Stimulated activated CD8-positive, alpha-beta memory T cell treated with anti-CD3 and anti-CD28 coated beads, Interleukin-12 subunit alpha, Interleukin-12 subunit beta, amount 100 ng/mL, for 24 hours (primary cell): ENCODE measurements at regions not wholly inside any gene's neighbourhood (a gene's known extent, or its start where the extent isn't known, plus 50 kb on each side); places are given as distances from the start of the nearest gene placed in this dataset.

Source experiments
- DNase-seq: peaks from one replicate; pipeline ENCODE4 v3.0.0-alpha.2; 2020; ENCODE audit errors: extremely low read depth

DNA sequence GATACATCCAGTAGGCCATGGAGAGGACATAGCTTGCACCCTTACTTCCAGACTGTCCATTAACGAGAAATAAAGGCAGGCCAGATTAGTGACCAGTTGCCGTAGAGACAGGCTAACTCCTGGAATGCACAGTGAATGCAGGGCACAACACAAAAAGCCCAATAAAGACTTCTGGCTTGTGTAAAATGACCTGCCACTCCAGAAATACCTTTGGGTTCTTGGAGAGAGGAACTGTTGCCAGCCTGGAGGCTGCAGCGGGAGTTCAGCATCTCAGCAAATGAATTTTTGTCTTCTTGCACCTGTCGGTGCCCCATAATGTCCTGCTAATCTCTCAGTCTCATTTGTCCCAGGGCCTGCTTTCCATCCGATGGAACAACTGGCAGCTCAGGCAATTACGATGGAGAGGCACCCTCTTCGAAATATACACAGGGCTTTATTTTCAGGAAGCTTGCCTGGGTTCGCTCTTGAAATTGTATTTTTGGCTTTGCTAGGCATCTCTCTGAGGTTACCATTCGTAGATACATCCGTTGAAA is 538.8 kb upstream of the ZNF462 start:
- DNase-seq, result no peak

- DNase-seq, result no peak
These were observed 538.2 kb upstream of the ZNF462 start for GRCh38 chr9:106324591-106325280.

DNA sequence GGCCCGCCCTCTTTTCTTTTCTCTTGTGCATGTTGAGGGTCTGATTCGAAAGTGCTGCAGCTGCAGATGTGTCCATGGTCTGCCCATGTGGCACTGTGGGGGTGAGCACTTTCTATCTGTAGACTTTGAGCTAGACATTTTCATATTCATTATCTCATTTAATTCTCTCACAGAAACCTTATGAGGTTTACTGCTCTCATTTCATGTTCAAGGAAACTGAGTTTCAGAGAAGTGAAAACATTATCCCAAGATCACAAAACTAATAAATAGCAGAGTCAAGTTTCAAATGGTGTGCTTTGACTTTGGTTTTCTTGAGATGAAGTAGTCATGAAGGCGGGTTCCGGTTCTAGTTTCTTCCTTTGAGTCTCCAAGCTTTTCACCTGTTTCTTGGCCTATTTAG is 536.5 kb upstream of the ZNF462 start:
- DNase-seq, result no peak

- DNase-seq, result no peak
These were observed 529.5 kb upstream of the ZNF462 start for GRCh38 chr9:106333481-106333880.

DNA sequence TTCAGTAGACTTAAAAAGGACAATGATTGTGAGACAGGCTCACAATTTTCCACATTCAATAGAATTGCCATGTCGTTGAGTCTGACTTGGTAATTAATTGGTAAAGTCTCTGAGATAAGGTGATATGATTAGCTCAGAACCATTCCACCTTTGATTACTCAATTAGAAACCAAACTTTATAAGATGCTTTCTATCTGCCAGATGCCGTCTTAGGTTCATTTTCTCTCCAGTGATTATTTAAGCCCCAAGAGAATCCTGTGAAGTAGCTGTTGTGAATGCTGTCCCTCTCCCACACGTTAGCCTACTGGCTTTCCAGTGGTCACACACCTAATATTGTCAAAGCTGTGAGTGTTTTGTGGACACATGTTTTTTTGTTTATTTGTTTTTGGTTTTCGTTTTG is 528.9 kb upstream of the ZNF462 start:
- no peak for DNase-seq

DNA sequence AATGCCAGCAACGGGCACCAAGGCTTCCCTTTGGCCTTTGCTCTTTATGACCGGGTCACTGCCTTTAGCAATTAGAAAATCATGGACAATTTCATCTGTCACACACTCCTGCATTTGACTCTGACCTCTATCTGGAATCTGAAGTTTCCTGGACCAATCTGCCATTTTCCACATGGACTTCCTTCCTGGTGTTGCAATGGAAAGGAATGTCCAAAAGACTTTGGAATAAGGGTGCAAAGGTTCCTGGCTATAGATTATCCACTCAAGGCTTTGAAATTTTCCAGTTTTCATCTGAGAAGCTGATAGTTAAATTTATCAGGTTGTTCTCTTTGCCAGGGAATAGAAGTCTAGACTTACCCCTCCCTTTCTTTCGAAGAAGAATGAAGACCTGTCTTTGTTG is 523.1 kb upstream of the ZNF462 start:
- DNase-seq, result no peak

DNA sequence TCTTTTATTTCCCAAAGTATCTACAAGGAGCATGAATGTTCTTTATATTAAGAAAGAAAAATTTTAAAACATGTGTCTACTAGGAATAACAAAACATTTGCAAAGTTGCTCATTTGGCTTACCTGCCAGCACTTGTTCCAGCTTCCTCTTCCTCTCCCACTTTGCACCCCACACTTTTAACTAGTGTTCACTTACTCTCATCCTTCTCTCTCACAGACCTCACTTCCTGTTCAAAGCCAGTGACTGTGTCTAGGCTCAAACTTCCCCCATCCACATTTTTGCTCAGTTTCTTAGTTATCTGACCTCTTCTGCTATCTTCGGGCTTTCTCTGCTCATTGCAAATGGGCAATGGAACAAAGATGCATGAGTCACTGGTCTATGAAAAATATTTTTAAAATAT is 512.2 kb upstream of the ZNF462 start:
- DNase-seq, result no peak

- DNase-seq, result no peak
These were observed 506.0 kb upstream of the ZNF462 start for GRCh38 chr9:106356924-106357323.

GRCh38 chr9:106358331-106358730 is 504.6 kb upstream of the ZNF462 start:
- DNase-seq, result no peak

DNA sequence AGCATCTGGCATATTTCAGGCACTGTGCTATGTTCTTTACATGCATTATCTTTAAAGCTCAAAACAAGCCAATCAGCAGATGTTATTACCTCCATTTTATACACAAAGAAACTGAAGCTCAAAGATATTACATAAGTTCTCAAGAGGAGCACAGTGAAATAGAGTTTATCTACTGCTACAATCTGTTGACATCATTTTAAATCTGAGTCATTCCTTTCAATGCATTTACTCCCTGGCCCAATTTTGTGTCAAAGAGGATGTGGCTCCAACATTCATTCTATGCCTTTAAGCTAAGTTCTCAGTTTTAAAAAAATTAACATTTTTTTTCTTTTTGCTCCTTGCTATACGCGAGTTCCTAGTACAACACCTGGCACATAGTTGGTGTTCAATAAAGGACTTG is 486.3 kb upstream of the ZNF462 start:
- DNase-seq, result no peak

GRCh38 chr9:106383072-106383471 is 479.9 kb upstream of the ZNF462 start:
- DNase-seq, result no peak

- DNase-seq, result no peak
These were observed 475.0 kb upstream of the ZNF462 start for GRCh38 chr9:106387965-106388364.

- DNase-seq, result no peak
These were observed 469.7 kb upstream of the ZNF462 start for GRCh38 chr9:106393226-106393625.

DNA sequence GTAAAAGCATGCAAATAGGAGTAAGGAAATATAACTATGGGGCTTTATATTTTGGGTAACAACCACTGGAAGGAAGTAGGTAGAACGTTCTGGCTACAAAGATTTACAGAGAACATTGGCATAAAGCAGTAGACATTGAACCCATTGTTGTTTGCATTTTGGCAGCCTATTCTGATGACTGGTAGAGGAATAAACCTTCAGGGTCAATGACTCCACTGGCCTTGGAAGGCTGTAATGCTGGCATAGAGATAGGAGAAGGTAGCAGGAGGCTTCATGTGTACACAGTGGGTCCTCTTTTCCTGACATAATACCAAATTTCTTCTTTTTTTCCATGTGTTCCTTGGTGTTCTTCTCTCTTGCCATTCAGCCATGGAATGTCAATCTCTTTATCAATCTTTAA is 462.8 kb upstream of the ZNF462 start:
- DNase-seq, result no peak

DNA sequence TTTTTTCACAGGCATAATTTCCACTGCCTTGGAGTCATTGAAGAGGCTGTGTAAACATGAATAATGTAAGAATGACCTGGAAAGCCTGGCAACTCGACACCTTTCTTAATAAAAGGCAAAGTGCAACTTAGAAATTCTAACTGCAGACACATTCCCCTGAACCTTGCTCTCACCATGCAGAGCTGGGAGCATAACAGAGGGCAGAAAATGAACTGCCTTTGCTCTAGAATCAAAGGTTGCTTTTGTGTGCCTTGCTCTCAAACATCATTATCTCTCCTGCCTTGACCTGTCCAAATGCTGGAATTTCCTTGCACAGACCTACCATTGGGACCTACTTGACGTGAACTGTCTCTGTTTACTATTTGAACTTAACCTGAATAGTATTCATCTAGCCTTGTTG is 462.0 kb upstream of the ZNF462 start:
- no peak for DNase-seq

GRCh38 chr9:106403081-106403480 is 459.9 kb upstream of the ZNF462 start:
- no peak for DNase-seq

GRCh38 chr9:106404137-106404536 is 458.8 kb upstream of the ZNF462 start:
- DNase-seq, result no peak

- no peak for DNase-seq
These were observed 457.0 kb upstream of the ZNF462 start for GRCh38 chr9:106405871-106406435.

- no peak for DNase-seq
These were observed 448.9 kb upstream of the ZNF462 start for GRCh38 chr9:106414042-106414441.

GRCh38 chr9:106417685-106418084 is 445.3 kb upstream of the ZNF462 start:
- no peak for DNase-seq

GRCh38 chr9:106419829-106420228 is 443.1 kb upstream of the ZNF462 start:
- DNase-seq, result no peak

DNA sequence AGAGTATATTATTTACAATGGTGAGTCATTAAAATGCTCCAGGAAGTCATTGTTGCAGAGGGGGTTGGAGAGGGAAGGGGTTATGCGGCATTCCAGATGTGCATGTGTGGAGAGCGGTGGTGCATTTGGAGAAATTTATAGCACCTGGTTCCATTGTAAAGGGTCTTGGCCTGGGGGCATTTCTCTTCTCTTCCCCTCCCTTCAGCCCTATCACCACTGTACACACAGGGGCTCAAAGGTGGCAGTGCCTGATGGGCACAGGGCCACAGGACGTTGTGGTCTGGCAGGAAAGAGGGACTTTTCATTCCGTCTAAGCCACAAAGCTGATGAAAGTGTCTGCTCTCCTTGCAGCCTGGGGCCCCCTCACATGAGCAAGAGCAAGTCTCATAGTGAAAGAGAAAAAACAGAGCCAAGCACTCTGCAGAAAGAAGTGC is 442.4 kb upstream of the ZNF462 start:
- no peak for DNase-seq

DNA sequence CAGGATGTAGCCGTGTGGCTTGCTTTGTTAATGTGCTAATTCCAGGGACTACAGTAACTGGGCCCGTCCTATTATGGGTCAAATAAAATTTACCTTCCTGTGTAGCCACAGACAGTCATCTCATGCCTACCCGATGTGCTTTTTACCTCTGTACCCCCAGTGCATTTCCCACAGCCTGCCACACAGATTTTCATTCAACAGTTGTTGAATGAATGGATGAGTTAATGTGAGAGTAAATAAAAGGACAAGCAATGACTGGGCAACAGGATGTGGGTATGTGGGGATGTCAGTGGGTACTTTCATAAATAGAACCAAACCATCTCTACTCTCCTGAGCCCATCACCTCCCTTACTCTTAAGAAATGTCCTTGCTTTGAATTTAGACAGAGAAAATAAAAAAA is 441.2 kb upstream of the ZNF462 start:
- no peak for DNase-seq

GRCh38 chr9:106423575-106423974 is 439.4 kb upstream of the ZNF462 start:
- no peak for DNase-seq
